Fibroblast of villous mesenchyme (primary cell): ENCODE measurements at regions not wholly inside any gene's neighbourhood (a gene's known extent, or its start where the extent isn't known, plus 50 kb on each side); places are given as distances from the start of the nearest gene placed in this dataset.
"Not testable (repeated sequence)": the region's sequence is repeated elsewhere in the genome, so short reads cannot be mapped to it uniquely, and the experiment has no call there.

ENCODE experiments used
- DNase-seq: peaks from one replicate; pipeline ENCODE4 v3.0.0-alpha.2; 2010; ENCODE audit warnings: low read depth
- H3K4me3 ChIP-seq: 2 replicates; pipeline ENCODE4 v1.5.1; 2011; ENCODE audit warnings: low read depth, mild to moderate bottlenecking, low read length
- CTCF ChIP-seq: IDR thresholded peaks from 2 replicates; pipeline ENCODE4 v1.5.1; 2012; ENCODE audit warnings: low read depth, mild to moderate bottlenecking, low read length; ENCODE audit not compliant: insufficient read depth

GRCh38 chr2:87354102-87354501 is 332.5 kb upstream of the PLGLB1 start:
- H3K4me3 ChIP-seq, DNase-seq: not testable (repeated sequence)

GRCh38 chr2:87360250-87360649 is 338.6 kb upstream of the PLGLB1 start:
- DNase-seq, H3K4me3 ChIP-seq: not testable (repeated sequence)

GRCh38 chr2:87360927-87361326 is 339.3 kb upstream of the PLGLB1 start:
- H3K4me3 ChIP-seq, DNase-seq: not testable (repeated sequence)

- DNase-seq, H3K4me3 ChIP-seq: not testable (repeated sequence)
Observed at GRCh38 chr2:87361805-87362204, 340.2 kb upstream of the PLGLB1 start.

- DNase-seq, H3K4me3 ChIP-seq: not testable (repeated sequence)
Observed at GRCh38 chr2:87364379-87364778, 342.7 kb upstream of the PLGLB1 start.

GRCh38 chr2:87365038-87365437 is 343.4 kb upstream of the PLGLB1 start:
- DNase-seq, H3K4me3 ChIP-seq: not testable (repeated sequence)

- not testable (repeated sequence) for H3K4me3 ChIP-seq, DNase-seq
Observed at GRCh38 chr2:87386063-87386560, 361.8 kb upstream of the PLGLB2 start.

- H3K4me3 ChIP-seq, DNase-seq: not testable (repeated sequence)
Observed at GRCh38 chr2:87395784-87396183, 352.1 kb upstream of the PLGLB2 start.

GRCh38 chr2:87396551-87397265 is 351.2 kb upstream of the PLGLB2 start:
- not testable (repeated sequence) for DNase-seq, H3K4me3 ChIP-seq

GRCh38 chr2:87397276-87398065 is 350.4 kb upstream of the PLGLB2 start:
- not testable (repeated sequence) for H3K4me3 ChIP-seq

GRCh38 chr2:87398567-87399305 is 349.2 kb upstream of the PLGLB2 start:
- H3K4me3 ChIP-seq, DNase-seq: not testable (repeated sequence)

More at GRCh38 chr2:87397276-87398065, 350.4 kb upstream of the PLGLB2 start:
- DNase-seq: not testable (repeated sequence)

- no peak for TF ChIP-seq CTCF
- H3K4me3 ChIP-seq: no peak overlapping the region
- no peak for DNase-seq
Observed at GRCh38 chr2:87401726-87402345, 346.1 kb upstream of the PLGLB2 start.
